DOHH2 (cell line): ENCODE measurements at regions not wholly inside any gene's neighbourhood (a gene's known extent, or its start where the extent isn't known, plus 50 kb on each side); places are given as distances from the start of the nearest gene placed in this dataset.

ENCODE experiments used
- EZH2phosphoT487 ChIP-seq: fragments of 200-600 bp; sonication (generic); IDR thresholded peaks from 2 replicates; pipeline ENCODE4 v1.6.1; 2017; ENCODE audit warnings: borderline replicate concordance, mild to moderate bottlenecking, antibody characterized with exemption, low read length, moderate library complexity, mixed read lengths
- TF ChIP-seq, protein P1 (sequence below): fragments of 200-600 bp; sonication (generic); IDR thresholded peaks from one replicate; pipeline ENCODE4 v1.5.1; 2014; ENCODE audit warnings: antibody characterized with exemption, mild to moderate bottlenecking, low read depth, low read length; ENCODE audit not compliant: poor library complexity, severe bottlenecking

GRCh38 chr12:25420116-25420515 is 133.0 kb downstream of the LMNTD1 start:
- TF ChIP-seq, protein P1, sequence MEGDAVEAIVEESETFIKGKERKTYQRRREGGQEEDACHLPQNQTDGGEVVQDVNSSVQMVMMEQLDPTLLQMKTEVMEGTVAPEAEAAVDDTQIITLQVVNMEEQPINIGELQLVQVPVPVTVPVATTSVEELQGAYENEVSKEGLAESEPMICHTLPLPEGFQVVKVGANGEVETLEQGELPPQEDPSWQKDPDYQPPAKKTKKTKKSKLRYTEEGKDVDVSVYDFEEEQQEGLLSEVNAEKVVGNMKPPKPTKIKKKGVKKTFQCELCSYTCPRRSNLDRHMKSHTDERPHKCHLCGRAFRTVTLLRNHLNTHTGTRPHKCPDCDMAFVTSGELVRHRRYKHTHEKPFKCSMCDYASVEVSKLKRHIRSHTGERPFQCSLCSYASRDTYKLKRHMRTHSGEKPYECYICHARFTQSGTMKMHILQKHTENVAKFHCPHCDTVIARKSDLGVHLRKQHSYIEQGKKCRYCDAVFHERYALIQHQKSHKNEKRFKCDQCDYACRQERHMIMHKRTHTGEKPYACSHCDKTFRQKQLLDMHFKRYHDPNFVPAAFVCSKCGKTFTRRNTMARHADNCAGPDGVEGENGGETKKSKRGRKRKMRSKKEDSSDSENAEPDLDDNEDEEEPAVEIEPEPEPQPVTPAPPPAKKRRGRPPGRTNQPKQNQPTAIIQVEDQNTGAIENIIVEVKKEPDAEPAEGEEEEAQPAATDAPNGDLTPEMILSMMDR = no peak
- no peak for TF ChIP-seq EZH2phosphoT487
